Panc1 (cell line): ENCODE measurements at regions not wholly inside any gene's neighbourhood (a gene's known extent, or its start where the extent isn't known, plus 50 kb on each side); places are given as distances from the start of the nearest gene placed in this dataset.

Experiments
- ATAC-seq: fragments of 200-7000 bp; cut with Tn5 transposase; 2 replicates; pipeline ENCODE4 v1.9.1; 2020; ENCODE audit warnings: mild to moderate bottlenecking, moderate library complexity
- BruUV-seq: library from RNA; stranded (reverse); fragments of 400-500 nt; replicated peaks from 2 replicates; lab custom pipeline; 2021; lab: Mats Ljungman, UMichigan
- CTCF ChIA-PET: fragments of 300-600 bp; sonication (Branson Sonifier 250); formaldehyde crosslinking; loops from one replicate; lab custom pipeline; 2022; ENCODE audit warnings: antibody characterized with exemption; lab: Charles Lee
- POLR2A ChIA-PET: fragments of 300-600 bp; sonication (Branson Sonifier 250); formaldehyde crosslinking; loops from one replicate; lab custom pipeline; 2022; ENCODE audit warnings: antibody characterized with exemption; lab: Charles Lee
- DNase-seq: peaks from one replicate; pipeline ENCODE4 v3.0.0-alpha.2; 2010; ENCODE audit warnings: low read depth, low spot score
- H3K27ac ChIP-seq: 2 replicates; pipeline ENCODE4 v1.5.1; 2011; ENCODE audit warnings: mild to moderate bottlenecking, low read length, inconsistent platforms
- H3K27me3 ChIP-seq: fragments of 200-500 bp; sonication (Bioruptor generic); 2 replicates; pipeline ENCODE4 v1.6.0; 2014; ENCODE audit warnings: low read length, inconsistent platforms; ENCODE audit not compliant: control insufficient read depth, insufficient read depth
- H3K36me3 ChIP-seq: fragments of 200-500 bp; sonication (Bioruptor generic); 2 replicates; pipeline ENCODE4 v1.5.1; 2014; ENCODE audit warnings: inconsistent platforms, mild to moderate bottlenecking, low read length, moderate library complexity; ENCODE audit not compliant: control insufficient read depth, insufficient read depth
- H3K4me1 ChIP-seq: 2 replicates; pipeline ENCODE4 v1.5.1; 2011; ENCODE audit warnings: inconsistent platforms, mild to moderate bottlenecking, low read length, moderate library complexity; ENCODE audit not compliant: control insufficient read depth, insufficient read depth
- H3K4me3 ChIP-seq, 2 experiments: 2 replicates each; pipeline ENCODE4 v1.5.1; 2011 to 2012; ENCODE audit warnings: low read depth in 2 of 2, low read length in 2 of 2, mild to moderate bottlenecking in 2 of 2, inconsistent platforms in 1 of 2, moderate library complexity in 1 of 2
- H3K9me3 ChIP-seq: fragments of 200-500 bp; sonication (Bioruptor generic); 2 replicates; pipeline ENCODE4 v1.5.1; 2014; ENCODE audit warnings: low read depth, mild to moderate bottlenecking, inconsistent platforms, low read length, moderate library complexity; ENCODE audit not compliant: control insufficient read depth, insufficient read depth
- POLR2AphosphoS5 ChIP-seq: IDR thresholded peaks from 2 replicates; pipeline ENCODE4 v1.6.1; 2012; ENCODE audit warnings: mild to moderate bottlenecking, low read depth, low read length, moderate library complexity
- REST ChIP-seq, 2 experiments: IDR thresholded peaks; 2 replicates each; pipeline ENCODE4 v1.6.1; 2011 to 2012; ENCODE audit warnings: low read depth in 2 of 2, control low read depth in 1 of 2, low read length in 1 of 2, mild to moderate bottlenecking in 1 of 2, moderate library complexity in 1 of 2; ENCODE audit not compliant: insufficient read depth in 1 of 2
- SIN3A ChIP-seq: IDR thresholded peaks from 2 replicates; pipeline ENCODE4 v1.6.1; 2012; ENCODE audit warnings: low read depth, mild to moderate bottlenecking, low read length, moderate library complexity, borderline replicate concordance; ENCODE audit not compliant: insufficient read depth
- TCF7L2 ChIP-seq: IDR thresholded peaks from 2 replicates; pipeline ENCODE4 v1.6.1; 2011; ENCODE audit warnings: mild to moderate bottlenecking, low read depth, low read length, inconsistent platforms
- in situ Hi-C: cut with HindIII; loops from 2 replicates; pipeline ENCODE4 v1.10.0; 2016; ENCODE audit warnings: low sequenced_read_pairs, low pct_unique_long_range_greater_than_20kb
- intact Hi-C: fragments of 100-400 bp; cut with micrococcal nuclease; formaldehyde crosslinking; loops from one replicate; pipeline ENCODE4 v1.10.0; 2022; ENCODE audit not compliant: unreplicated experiment
- TF ChIP-seq, protein P1 (sequence below): fragments of 450-650 bp; IDR thresholded peaks from 2 replicates; pipeline ENCODE4 v1.5.1; 2017; ENCODE audit warnings: mild to moderate bottlenecking

DNA sequence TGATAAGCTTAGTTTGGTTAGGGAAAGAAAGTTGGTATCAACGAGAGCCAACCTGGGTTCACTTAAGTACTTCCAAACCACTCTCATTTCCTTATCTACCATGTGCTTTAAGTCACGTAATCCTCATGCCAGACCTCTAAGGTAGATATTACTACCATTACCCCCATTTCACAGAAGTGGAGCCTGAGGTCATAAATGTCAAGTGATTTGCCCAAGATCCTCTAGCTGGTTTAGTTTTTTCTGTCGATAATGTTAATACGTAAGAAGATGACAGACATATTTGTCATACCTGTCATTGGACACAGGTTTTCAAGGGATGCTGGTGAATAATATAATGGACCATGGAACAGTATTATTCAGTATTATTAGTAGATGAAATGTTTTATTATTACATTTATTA lies 197.4 kb upstream of the MKLN1 start:
- no peaks in the 10 kb centered on the region for H3K9me3 ChIP-seq
- no peaks in the 10 kb centered on the region for H3K36me3 ChIP-seq
- BruUV-seq = no TSS peak
- no peaks in the 10 kb centered on the region for H3K27me3 ChIP-seq
- in situ Hi-C loops (no loop called here), intact Hi-C loops (no loop called here)
- H3K27ac ChIP-seq = no peak overlapping the region
- TF ChIP-seq, protein P1, sequence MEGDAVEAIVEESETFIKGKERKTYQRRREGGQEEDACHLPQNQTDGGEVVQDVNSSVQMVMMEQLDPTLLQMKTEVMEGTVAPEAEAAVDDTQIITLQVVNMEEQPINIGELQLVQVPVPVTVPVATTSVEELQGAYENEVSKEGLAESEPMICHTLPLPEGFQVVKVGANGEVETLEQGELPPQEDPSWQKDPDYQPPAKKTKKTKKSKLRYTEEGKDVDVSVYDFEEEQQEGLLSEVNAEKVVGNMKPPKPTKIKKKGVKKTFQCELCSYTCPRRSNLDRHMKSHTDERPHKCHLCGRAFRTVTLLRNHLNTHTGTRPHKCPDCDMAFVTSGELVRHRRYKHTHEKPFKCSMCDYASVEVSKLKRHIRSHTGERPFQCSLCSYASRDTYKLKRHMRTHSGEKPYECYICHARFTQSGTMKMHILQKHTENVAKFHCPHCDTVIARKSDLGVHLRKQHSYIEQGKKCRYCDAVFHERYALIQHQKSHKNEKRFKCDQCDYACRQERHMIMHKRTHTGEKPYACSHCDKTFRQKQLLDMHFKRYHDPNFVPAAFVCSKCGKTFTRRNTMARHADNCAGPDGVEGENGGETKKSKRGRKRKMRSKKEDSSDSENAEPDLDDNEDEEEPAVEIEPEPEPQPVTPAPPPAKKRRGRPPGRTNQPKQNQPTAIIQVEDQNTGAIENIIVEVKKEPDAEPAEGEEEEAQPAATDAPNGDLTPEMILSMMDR = no peak
- TF ChIP-seq TCF7L2 (no peak), SIN3A (no peak), REST (IDR thresholded peaks at IDR 0.05; ENCODE audit: insufficient read depth in 1 of 2, low read depth in 2 of 2, low read length in 1 of 2) (no peak), POLR2AphosphoS5 (no peak)
- ATAC-seq = no peak
- H3K4me3 ChIP-seq = no peak overlapping the region
- no peak for DNase-seq
- CTCF ChIA-PET = no interaction called here
- POLR2A ChIA-PET = no interaction called here
- 0 out of 2 replicates have a peak, but pooled peaks cover 4% of the 10 kb centered on the region for H3K4me1 ChIP-seq

DNA sequence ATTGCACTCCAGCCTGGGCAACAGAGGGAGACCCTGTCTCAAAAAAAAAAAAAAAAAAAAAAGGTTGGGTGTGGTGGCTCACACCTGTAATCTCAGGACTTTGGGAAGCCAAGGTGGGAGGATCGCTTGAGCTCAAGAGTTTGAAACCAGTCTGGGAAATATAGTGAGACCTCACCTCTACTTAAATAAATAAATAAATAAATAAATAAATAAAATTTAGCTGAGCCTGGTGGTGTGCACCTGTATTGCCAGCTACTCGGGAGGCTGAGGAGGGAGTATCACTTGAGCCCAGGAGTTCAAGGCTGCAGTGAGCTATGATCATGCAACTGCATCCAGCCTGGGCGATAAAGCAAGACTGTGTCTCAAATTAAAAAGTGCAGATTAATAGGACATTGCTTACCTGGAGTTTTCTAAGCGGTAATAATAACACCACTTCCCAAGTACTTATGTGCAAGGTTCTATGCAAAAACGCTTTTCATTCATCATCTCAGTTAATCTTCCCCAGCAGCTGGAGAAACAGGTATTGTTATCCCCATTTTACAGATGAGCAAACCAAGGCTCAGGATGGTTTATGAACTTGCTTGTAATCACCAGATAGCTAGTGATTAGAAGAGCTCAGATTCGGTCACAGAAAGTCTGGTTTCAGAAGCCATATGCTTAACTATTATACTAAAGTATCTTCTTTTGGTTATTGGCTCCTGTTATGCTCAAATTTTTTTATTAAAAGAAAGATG lies 196.5 kb upstream of the MKLN1 start:
- no TSS peak for BruUV-seq
- Histone ChIP-seq H3K9me3 (no peaks in the 10 kb centered on the region), H3K4me1 (0 out of 2 replicates have a peak, but pooled peaks cover 4% of the 10 kb centered on the region), H3K4me3 (no peak overlapping the region), H3K36me3 (no peaks in the 10 kb centered on the region), H3K27ac (no peak overlapping the region), H3K27me3 (no peaks in the 10 kb centered on the region)
- POLR2A ChIA-PET = no interaction called here
- in situ Hi-C loops = no loop called here
- intact Hi-C loops = no loop called here
- no peak for TF ChIP-seq POLR2AphosphoS5
- TF ChIP-seq, protein P1 = no peak
- no peak for TF ChIP-seq TCF7L2
- no peak for TF ChIP-seq SIN3A
- no peak for TF ChIP-seq REST (IDR thresholded peaks at IDR 0.05; ENCODE audit: insufficient read depth in 1 of 2, low read depth in 2 of 2, low read length in 1 of 2)
- CTCF ChIA-PET = interaction anchor here (0.7 kb wide), 1 partner anchor 38 kb away, joined by 10 read pairs; no protein-coding TSS in a partner anchor
- DNase-seq (no peak), ATAC-seq (no peak)
